GM21528 (cell line): ENCODE measurements at regions not wholly inside any gene's neighbourhood (a gene's known extent, or its start where the extent isn't known, plus 50 kb on each side); places are given as distances from the start of the nearest gene placed in this dataset.
"Not testable (repeated sequence)": the region's sequence is repeated elsewhere in the genome, so short reads cannot be mapped to it uniquely, and the experiment has no call there.

ENCODE experiments used
- ATAC-seq: cut with Tn5 transposase; IDR thresholded peaks from one replicate; pipeline ENCODE4 v1.9.1; 2021; ENCODE audit warnings: mild to moderate bottlenecking, moderate library complexity; ENCODE audit not compliant: unreplicated experiment, low FRiP score

- ATAC-seq, result not testable (repeated sequence)
These were observed 63.3 kb upstream of the CEP78 start for GRCh38 chr9:78172610-78173009.

GRCh38 chr9:78171651-78172050, 64.2 kb upstream of the CEP78 start:
- ATAC-seq, result no peak

DNA sequence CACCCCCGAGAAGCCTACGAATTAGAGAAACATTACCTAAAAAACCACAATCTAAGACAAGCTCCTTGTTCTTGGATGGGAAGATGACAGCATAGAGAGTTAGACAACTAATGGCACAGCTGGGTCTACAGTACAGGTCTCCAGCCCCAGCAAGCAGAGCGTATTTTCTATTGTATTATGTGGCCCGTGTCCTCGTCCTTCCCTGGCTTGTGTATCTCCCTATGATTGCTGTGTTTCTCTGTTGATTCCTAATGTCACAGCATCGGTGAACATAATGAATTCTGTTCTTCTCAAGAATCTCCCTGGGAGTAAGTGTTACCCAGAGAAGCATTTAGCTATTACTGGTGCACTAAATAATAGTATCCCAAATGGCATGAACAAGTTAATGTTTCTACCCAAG, 66.8 kb upstream of the CEP78 start:
- ATAC-seq, result no peak

DNA sequence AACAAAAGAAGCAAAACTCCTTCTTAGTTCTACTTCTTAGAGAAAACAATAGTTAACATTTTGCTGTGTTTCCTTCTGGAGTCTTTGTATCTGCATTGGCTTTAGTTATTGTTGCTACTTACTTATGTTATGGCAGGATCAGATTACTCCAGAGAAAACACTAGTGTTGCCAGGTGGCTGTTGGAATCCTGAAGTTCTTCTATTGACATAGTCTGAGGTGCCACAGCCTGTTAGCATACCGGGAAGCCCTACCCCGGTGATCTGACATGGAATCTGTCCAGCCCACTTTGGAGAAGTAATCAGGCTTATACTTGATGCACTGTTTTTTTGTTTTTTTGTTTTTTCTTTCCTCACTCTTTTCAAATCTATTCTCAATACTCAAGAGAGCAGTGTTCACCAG, 68.5 kb upstream of the CEP78 start:
- ATAC-seq, result no peak

DNA sequence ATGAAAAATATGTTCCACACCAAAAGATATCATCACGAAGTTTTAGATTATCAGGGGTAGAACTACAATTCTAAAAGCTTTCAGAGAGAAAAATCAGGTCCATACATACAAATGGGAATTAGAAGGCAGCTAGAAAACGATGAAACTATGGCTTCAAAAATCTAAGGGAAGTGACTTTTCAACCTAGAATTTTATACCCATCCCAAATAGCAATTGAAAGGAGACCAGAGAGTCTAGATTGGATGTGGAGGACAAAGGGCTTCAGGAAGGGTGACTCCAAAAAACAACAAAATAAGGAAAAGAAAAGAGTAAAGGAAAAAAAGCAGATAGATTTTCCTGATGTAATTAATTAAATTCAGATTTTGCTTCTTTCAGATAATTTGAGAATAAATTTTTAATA, 72.0 kb upstream of the CEP78 start:
- ATAC-seq, result no peak

- ATAC-seq, result no peak
These were observed 77.6 kb upstream of the CEP78 start for GRCh38 chr9:78158286-78158685.

- ATAC-seq, result no peak
These were observed 84.9 kb upstream of the CEP78 start for GRCh38 chr9:78150983-78151356.

GRCh38 chr9:78150312-78150982, 85.4 kb upstream of the CEP78 start:
- no peak for ATAC-seq

- ATAC-seq, result no peak
These were observed 86.1 kb upstream of the CEP78 start for GRCh38 chr9:78149702-78150291.

DNA sequence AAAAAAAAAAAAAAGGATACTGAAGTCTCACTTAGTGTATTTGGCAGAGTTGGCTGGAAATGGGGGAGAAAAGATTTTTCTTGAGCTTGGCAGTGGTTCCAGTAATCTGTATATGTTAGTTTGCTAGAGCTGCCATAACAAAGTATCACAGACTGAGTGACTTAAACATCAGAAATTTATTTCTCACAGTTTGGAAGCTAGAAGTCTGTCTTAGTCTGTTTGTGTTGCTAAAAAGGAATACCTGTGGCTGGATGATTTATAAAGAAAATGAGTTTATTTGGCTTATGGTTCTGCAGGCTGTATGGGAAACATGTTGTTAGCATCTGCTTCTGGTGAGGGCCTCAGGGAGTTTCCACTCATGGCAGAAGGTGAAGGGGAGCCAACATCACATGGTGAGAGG, 89.6 kb upstream of the CEP78 start:
- no peak for ATAC-seq

GRCh38 chr9:78144663-78145377, 91.1 kb upstream of the CEP78 start:
- no peak for ATAC-seq

DNA sequence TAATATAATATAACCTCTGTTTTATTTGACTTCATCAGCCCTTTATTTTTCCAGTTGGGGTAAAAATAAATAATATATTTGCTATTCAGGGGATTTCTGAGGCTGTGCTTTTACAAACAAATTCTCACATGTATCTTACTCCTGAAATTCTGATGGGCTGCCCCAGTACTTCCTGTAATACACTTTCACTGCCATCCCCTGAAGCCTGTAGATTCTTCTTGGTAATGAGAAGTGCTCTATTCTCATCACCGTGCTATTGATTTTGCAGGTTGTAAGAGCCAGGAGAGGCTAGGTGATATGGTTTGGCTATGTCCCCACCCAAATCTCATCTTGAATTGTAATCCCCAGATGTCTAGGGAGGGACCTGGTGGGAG, 91.9 kb upstream of the CEP78 start:
- ATAC-seq, result no peak

- ATAC-seq, result no peak
These were observed 92.4 kb upstream of the CEP78 start for GRCh38 chr9:78143281-78144007.

- not testable (repeated sequence) for ATAC-seq
These were observed 93.6 kb upstream of the CEP78 start for GRCh38 chr9:78142264-78142663.

GRCh38 chr9:78133751-78134150, 102.1 kb upstream of the CEP78 start:
- ATAC-seq, result no peak

- no peak for ATAC-seq
These were observed 101.1 kb upstream of the GNAQ start for GRCh38 chr9:78132701-78133058.

DNA sequence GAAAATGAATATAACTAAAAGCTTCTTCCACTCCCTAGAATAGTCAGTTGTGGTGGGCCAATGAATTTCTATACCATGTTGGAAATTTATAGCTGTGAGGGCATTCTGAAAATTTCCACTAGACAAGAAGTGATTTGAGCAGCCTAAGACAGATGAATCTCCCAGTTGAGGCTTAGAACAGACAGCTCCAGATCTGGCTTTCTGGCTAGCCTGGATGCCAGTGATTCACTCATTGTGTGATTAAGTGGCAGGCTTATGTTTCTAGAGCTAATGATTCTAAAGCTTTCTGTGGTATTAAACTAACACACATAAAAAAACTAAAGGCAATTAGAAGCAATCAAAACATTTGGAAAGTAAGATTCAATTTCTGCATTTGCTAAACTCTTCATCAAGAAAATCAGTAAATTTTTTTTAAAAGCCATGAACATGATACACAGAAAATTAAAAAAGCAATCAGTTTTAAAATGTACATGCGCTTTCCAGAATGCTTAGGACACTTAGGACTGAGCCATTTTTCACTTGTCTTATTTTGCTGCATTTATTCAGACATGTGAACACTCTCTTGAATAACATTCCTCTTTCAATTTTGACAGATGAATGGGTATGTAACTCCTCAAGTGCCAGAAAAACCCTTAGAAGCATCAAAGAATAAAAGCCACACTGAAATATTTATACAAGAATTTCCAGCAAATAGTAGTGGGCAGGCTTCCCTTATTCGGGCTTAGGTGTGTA, 100.5 kb upstream of the GNAQ start:
- no peak for ATAC-seq

DNA sequence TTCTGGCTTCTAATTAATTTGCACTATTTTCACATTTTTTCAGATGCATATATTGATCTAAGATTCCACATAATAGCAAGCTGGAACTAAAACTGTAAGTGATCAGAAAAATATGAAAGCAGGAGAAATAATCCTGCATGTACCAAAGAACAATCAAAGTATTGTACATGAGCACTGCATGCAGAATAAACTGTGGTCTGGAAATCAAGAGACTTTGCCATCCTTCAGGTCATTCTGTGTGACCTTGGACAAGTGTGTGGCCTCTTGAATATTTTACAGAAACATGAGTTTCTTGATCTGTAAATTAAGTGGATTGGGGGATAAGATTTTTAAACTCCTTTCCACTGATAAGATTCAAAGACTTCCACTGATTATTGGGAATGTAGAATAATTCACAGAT, 99.2 kb upstream of the GNAQ start:
- ATAC-seq, result no peak

- ATAC-seq, result no peak
These were observed 98.4 kb upstream of the GNAQ start for GRCh38 chr9:78130004-78130403.

DNA sequence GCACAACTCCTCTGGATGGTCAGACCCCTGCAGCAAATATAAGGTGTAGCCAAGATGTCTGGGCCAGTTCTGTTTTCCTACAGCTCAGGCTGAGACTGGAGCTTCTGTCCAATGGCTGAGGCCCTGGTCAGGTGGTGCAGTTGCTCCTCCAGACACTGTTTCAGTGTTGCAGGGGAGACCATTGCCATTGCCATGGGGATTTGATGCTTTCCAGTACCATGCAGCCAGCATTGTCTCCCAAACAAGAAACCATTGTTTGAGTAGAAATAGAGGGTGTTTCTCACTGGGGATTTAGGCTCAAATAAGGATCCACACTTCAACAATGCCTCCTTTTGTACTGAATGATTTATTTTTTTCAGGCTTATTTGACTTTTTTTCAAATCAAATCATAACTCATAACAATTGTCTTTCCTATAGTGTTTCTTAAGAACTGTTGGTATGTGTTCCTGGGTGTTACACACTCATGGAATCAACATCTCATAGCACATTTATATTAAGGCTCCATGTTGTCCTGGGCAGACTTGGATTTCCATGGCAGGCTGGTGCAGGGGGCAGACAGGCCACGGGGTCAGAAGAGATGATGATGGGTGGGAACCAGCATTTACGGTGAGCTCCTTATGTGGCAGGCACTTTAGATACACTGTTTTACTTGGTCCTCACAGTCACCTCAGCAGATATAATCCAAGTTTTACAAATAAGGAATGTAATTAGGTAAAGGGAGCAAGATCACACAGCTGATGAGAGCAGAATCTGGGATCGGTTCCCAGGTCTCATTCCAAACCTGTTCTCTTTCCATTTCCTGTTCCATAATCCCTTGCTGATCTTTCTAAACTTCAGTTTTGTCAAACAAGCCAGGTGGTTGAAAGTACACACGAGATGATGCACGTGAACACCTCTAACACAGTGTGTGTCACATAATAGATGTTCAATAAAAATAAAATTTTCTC, 95.9 kb upstream of the GNAQ start:
- no peak for ATAC-seq
